HG02973 (cell line): ENCODE measurements at regions not wholly inside any gene's neighbourhood (a gene's known extent, or its start where the extent isn't known, plus 50 kb on each side); places are given as distances from the start of the nearest gene placed in this dataset.
"Not testable (repeated sequence)": the region's sequence is repeated elsewhere in the genome, so short reads cannot be mapped to it uniquely, and the experiment has no call there.

Experiments used
- ATAC-seq: cut with Tn5 transposase; IDR thresholded peaks from one replicate; pipeline ENCODE4 v1.9.1; 2021; ENCODE audit warnings: moderate library complexity; ENCODE audit not compliant: unreplicated experiment

GRCh38 chr9:99472240-99472915 lies 250.3 kb downstream of the SEC61B start:
- ATAC-seq = no peak

DNA sequence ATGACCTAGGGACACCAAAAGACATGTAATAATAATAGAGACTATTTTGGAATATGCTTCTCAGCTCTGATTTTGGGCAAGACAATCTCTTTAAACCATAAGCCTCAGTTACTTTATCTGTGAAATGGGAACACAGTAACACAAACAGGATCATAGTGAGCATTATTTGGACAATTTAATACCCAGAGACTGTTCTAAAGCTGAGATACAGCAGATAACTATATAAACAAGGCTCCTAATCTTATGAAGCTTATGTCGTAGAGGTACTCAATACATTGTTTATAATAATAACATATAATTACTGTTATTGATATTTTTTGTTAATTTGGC lies 250.8 kb downstream of the SEC61B start:
- no peak for ATAC-seq

GRCh38 chr9:99474186-99474585 lies 252.1 kb downstream of the SEC61B start:
- no peak for ATAC-seq

- ATAC-seq = no peak
Observed at GRCh38 chr9:99475401-99476065, 253.5 kb downstream of the SEC61B start.

DNA sequence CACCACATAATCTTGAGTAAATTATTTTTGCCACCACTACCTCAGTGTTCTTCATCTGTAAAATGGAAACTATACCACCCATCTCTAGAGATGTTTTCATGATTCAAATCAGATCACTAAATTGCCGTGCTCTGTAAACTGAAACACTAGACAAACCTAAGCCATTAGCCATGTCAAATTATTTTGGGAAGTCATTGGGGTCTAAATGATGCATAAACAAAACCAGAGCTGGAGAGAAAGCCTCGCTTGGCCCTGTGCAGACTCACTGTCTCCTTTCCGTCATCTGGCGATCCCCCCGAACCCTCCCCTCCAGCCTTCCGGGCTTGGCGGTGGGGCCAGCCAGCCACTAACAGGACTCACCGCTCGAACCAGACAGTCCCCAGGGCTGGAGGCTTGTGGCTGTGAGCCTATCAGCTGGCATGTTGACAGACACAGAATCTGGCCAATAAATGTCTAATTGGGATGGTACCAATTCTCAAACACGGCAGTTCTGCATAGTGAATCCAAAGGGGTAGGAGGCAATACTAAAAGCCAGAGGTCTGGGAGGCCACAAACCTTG lies 256.5 kb downstream of the SEC61B start:
- ATAC-seq = no peak

GRCh38 chr9:99479929-99480328 lies 257.8 kb downstream of the SEC61B start:
- ATAC-seq = no peak

GRCh38 chr9:99485459-99485858 lies 263.4 kb downstream of the SEC61B start:
- ATAC-seq = no peak

GRCh38 chr9:99486684-99487083 lies 264.6 kb downstream of the SEC61B start:
- no peak for ATAC-seq

GRCh38 chr9:99488131-99489059 lies 266.3 kb downstream of the SEC61B start:
- no peak for ATAC-seq

GRCh38 chr9:99489060-99489413 lies 267.0 kb downstream of the SEC61B start:
- ATAC-seq = no peak

DNA sequence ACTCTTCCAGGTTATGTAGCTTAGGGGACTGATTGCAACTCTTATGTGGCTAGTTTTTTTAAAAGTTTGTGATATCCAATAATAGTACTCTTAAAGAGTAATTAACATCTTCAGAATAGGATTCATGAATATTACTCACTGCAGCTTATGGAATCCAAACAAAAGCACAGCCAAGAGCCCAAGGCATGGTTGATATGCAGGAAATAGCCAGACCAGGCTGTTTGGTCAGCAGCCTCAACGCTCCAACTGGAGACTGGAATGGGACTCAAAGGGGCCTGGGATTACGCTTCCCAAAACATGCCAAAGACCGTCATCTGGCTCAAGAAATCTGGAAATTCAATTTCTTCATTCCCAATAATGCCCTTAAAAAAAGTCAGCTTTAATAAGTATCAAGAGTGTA lies 268.6 kb downstream of the SEC61B start:
- ATAC-seq = no peak

- ATAC-seq = peak; percentile 73
Observed at GRCh38 chr9:99491408-99492158, 269.5 kb downstream of the SEC61B start.

GRCh38 chr9:99497641-99498040 lies 275.6 kb downstream of the SEC61B start:
- no peak for ATAC-seq

DNA sequence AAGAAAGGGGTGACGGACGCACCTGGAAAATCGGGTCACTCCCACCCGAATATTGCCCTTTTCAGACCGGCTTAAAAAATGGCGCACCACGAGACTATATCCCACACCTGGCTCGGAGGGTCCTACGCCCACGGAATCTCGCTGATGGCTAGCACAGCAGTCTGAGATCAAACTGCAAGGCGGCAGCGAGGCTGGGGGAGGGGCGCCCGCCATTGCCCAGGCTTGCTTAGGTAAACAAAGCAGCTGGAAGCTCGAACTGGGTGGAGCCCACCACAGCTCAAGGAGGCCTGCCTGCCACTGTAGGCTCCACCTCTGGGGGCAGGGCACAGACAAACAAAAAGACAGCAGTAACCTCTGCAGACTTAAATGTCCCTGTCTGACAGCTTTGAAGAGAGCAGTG lies 276.9 kb downstream of the SEC61B start:
- ATAC-seq = not testable (repeated sequence)

DNA sequence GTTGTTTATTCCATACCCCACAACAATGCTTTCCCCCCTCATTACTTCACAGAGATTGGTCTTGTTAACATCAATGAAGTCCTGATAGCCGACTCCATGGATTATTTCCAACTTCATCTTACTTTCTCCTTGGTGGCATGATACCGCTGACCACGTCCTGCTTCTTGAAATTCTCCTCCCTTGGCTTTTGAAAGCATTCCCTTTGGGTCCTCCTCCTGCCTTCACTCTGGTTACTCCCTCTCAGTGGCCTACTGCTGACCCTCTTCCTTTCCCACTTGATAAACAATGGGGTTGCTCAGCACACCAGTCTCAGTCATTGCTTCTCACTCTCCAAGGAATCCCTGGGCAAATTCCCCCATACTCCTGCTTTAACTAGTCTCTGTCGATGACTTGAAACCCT lies 283.9 kb downstream of the SEC61B start:
- ATAC-seq = no peak

- ATAC-seq = no peak
Observed at GRCh38 chr9:99506747-99507348, 284.8 kb downstream of the SEC61B start.

GRCh38 chr9:99509065-99509745 lies 287.1 kb downstream of the SEC61B start:
- ATAC-seq = no peak

GRCh38 chr9:99509900-99510535 lies 287.9 kb downstream of the SEC61B start:
- ATAC-seq = no peak

DNA sequence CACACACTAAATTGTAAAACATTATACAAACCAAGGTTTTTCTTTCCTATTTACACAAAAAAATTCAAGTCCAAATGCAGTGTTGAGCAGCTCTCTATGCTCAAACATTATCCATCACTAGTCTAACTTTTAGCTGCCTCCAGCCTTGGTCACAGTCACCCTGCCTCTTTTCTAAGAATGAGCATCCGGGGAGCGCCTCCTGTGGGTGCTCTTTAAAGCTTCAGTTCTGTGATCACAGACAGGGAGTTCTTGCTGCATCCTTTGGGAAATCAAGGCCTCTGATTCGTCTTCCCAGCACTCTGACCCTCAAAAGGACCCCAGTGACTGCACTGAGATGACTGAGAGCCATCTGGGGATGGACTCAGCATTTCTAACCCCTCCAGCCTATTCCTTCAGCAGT lies 289.6 kb downstream of the SEC61B start:
- no peak for ATAC-seq
